Ovary (tissue), 3 donors: ENCODE measurements at regions not wholly inside any gene's neighbourhood (a gene's known extent, or its start where the extent isn't known, plus 50 kb on each side); places are given as distances from the start of the nearest gene placed in this dataset.

ENCODE experiments used
- CTCF ChIP-seq, 3 donors: fragments of 450-650 bp in 2 of 3; fragments of 200-600 bp in 1 of 3; IDR thresholded peaks; one replicate each; pipeline versions ENCODE4 v1.5.1 to v1.8.0; 2016 to 2022; ENCODE audit warnings: antibody characterized with exemption in 3 of 3, mild to moderate bottlenecking in 1 of 3
- EP300 ChIP-seq: sonication (generic); formaldehyde crosslinking; IDR thresholded peaks from one replicate; pipeline ENCODE4 v1.6.1; 2017; ENCODE audit warnings: antibody characterized with exemption
- donor health status: DM: no; HTN: no; CAD: no.

- no peak for TF ChIP-seq CTCF (IDR thresholded peaks at IDR 0.05)
- TF ChIP-seq EP300 = no peak
Observed at GRCh38 chr14:21874167-21874566, 200.5 kb upstream of the OR4E1 start.
